BE2C (cell line): ENCODE measurements at regions not wholly inside any gene's neighbourhood (a gene's known extent, or its start where the extent isn't known, plus 50 kb on each side); places are given as distances from the start of the nearest gene placed in this dataset.

Source experiments
- DNase-seq: peaks from one replicate; pipeline ENCODE4 v3.0.0-alpha.2; 2020
- H3K27me3 ChIP-seq: fragments of 250-450 bp; sonication (Bioruptor Pico); 2 replicates; pipeline ENCODE4 v1.5.1; 2020; ENCODE audit warnings: mild to moderate bottlenecking
- H3K36me3 ChIP-seq: fragments of 250-450 bp; sonication (Bioruptor Pico); 2 replicates; pipeline ENCODE4 v1.5.1; 2020; ENCODE audit warnings: mild to moderate bottlenecking
- H3K4me1 ChIP-seq: fragments of 250-450 bp; sonication (Bioruptor Pico); 2 replicates; pipeline ENCODE4 v1.5.1; 2020
- H3K4me3 ChIP-seq: 2 replicates; pipeline ENCODE4 v1.5.1; 2011; ENCODE audit warnings: low read depth, low read length
- H3K9me3 ChIP-seq: fragments of 250-450 bp; sonication (Bioruptor Pico); 2 replicates; pipeline ENCODE4 v1.5.1; 2020
- TF ChIP-seq, protein P1 (sequence below): IDR thresholded peaks from 2 replicates; pipeline ENCODE4 v1.5.1; 2012; ENCODE audit warnings: mild to moderate bottlenecking, low read depth, low read length

DNA sequence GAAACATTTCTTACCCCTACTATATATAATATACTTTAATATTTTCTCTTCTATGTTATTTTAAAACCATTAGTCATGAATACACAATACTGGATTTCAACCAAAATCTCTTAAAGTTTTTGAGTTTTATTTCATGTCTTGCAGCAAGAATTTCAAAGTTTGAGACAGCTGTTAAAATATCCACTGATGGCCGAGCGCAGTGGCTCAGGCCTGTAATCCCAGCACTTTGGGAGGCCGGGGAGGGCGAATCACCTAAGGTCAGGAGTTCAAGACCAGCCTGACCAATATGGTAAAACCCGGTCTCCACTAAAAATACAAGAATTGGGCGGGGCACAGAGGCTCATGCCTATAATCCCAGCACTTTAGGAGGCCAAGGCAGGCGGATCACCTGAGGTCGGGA lies 59.7 kb upstream of the DAPK1 start:
- H3K27me3 ChIP-seq = no peaks in the 10 kb centered on the region
- H3K4me3 ChIP-seq = no peak overlapping the region
- no peaks in the 10 kb centered on the region for H3K36me3 ChIP-seq
- no peaks in the 10 kb centered on the region for H3K9me3 ChIP-seq
- no peaks in the 10 kb centered on the region for H3K4me1 ChIP-seq
- DNase-seq = no peak
- TF ChIP-seq, protein P1, sequence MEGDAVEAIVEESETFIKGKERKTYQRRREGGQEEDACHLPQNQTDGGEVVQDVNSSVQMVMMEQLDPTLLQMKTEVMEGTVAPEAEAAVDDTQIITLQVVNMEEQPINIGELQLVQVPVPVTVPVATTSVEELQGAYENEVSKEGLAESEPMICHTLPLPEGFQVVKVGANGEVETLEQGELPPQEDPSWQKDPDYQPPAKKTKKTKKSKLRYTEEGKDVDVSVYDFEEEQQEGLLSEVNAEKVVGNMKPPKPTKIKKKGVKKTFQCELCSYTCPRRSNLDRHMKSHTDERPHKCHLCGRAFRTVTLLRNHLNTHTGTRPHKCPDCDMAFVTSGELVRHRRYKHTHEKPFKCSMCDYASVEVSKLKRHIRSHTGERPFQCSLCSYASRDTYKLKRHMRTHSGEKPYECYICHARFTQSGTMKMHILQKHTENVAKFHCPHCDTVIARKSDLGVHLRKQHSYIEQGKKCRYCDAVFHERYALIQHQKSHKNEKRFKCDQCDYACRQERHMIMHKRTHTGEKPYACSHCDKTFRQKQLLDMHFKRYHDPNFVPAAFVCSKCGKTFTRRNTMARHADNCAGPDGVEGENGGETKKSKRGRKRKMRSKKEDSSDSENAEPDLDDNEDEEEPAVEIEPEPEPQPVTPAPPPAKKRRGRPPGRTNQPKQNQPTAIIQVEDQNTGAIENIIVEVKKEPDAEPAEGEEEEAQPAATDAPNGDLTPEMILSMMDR = no peak

DNA sequence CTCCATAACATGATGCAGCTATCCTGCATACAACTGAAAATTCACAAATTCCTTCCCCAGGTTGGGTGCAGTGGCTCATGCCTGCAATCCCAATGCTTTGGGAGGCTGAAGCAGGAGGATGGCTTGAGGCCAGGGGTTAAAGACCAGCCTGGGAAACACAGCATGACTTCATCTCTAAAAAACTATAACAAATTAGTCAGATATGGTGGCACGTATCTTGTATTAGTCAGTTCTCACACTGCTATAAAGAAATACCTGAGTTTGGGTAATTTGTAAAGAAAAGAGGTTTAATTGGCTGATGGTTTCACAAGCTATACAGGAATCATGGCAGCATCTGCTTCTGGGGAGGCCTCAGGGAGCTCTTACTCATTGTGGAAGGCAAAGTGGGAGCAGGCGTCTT lies 56.4 kb upstream of the DAPK1 start:
- TF ChIP-seq, protein P1 = no peak
- Histone ChIP-seq H3K9me3 (no peaks in the 10 kb centered on the region), H3K27me3 (no peaks in the 10 kb centered on the region), H3K36me3 (no peaks in the 10 kb centered on the region), H3K4me3 (no peak overlapping the region), H3K4me1 (no peaks in the 10 kb centered on the region)
- DNase-seq = no peak

DNA sequence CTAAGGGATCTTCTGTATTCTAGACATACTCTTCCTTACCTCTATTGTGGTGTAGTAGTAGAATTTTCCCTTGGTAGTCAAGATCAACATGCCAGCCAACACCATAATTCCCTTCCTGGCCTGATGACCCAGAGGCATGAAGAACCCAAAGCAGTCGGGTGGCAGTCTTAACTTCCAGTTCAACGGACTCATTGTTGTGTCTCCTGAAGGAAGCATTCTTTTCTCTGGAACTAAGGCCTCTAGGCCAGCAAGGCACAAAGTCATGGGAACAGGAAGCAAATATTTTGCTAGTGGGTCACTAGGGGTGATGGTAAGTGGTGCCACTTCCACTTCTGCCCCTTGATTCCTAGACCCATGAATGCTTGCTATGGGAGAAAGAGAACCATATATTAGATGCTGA lies 55.2 kb upstream of the DAPK1 start:
- Histone ChIP-seq H3K4me1 (peaks cover under 1% of the 10 kb centered on the region), H3K27me3 (no peaks in the 10 kb centered on the region), H3K36me3 (no peaks in the 10 kb centered on the region), H3K9me3 (no peaks in the 10 kb centered on the region), H3K4me3 (no peak overlapping the region)
- no peak for DNase-seq
- TF ChIP-seq, protein P1 = no peak

DNA sequence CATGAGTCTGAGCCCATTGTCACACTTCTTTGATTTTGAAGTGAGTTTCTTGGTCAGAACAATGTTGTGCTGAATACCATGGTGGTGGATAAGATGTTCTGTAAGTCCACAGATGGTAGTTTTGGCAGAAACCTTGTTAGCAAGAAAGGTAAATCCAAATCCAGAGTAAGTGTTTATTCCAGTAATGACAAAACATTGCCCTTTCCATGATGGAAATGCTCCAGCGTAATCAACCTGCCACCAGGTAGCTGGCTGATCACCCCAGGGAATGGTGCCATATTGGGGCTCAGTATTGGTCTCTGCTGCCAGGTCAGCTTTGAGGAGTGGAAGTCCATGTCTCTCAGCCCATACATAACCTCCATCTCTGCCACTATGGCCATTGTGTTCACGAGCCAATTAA lies 54.7 kb upstream of the DAPK1 start:
- Histone ChIP-seq H3K27me3 (no peaks in the 10 kb centered on the region), H3K4me1 (peaks cover 6% of the 10 kb centered on the region), H3K36me3 (no peaks in the 10 kb centered on the region), H3K9me3 (no peaks in the 10 kb centered on the region), H3K4me3 (no peak overlapping the region)
- DNase-seq = no peak
- TF ChIP-seq, protein P1 = no peak

DNA sequence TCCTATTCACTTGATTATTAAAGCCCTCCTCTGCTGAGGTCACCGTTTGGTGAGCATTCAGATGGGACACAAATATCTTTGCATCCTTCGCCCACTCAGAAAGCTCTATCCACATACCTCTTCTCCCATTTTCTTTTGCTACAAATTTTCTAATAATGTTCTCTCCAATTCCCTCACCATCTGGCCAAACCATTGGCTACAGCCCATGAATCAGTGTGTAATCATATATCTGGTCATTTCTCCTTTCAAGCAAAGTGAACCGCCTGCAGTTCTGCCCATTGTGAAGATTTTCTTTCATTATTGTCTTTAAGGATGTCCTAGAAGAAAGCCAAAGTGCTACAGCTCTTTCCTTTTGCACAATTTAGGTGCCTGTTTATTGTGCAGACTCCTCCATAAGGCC lies 54.2 kb upstream of the DAPK1 start:
- Histone ChIP-seq H3K9me3 (no peaks in the 10 kb centered on the region), H3K4me1 (peaks cover 8% of the 10 kb centered on the region), H3K27me3 (no peaks in the 10 kb centered on the region), H3K36me3 (no peaks in the 10 kb centered on the region), H3K4me3 (no peak overlapping the region)
- DNase-seq = no peak
- TF ChIP-seq, protein P1 = no peak

DNA sequence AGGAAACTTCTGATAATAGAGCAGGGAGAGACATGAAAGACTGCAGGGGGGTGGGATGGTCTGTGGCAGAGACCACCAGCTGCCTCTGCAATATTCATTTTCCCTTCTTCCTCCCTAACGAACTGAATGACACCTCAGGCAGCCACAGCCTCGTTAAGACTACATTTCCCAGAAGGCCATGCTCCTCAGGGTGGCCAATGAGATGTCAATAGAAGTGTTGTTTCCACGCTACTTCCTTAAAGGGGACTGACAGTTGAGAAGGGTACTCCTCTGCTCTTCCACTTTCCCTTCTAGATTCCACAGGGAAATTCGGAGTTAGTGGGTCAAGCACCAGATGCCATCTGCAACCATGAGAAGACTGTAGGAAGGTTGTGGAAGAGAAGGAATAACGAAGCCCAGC lies 52.0 kb upstream of the DAPK1 start:
- H3K27me3 ChIP-seq = no peaks in the 10 kb centered on the region
- H3K4me3 ChIP-seq = no peak overlapping the region
- TF ChIP-seq, protein P1 = no peak
- no peak for DNase-seq
- H3K9me3 ChIP-seq = no peaks in the 10 kb centered on the region
- peaks cover 8% of the 10 kb centered on the region for H3K4me1 ChIP-seq
- no peaks in the 10 kb centered on the region for H3K36me3 ChIP-seq
